ENCODE measurements at regions not wholly inside any gene's neighbourhood (a gene's known extent, or its start where the extent isn't known, plus 50 kb on each side); places are given as distances from the start of the nearest gene placed in this dataset.

DNA sequence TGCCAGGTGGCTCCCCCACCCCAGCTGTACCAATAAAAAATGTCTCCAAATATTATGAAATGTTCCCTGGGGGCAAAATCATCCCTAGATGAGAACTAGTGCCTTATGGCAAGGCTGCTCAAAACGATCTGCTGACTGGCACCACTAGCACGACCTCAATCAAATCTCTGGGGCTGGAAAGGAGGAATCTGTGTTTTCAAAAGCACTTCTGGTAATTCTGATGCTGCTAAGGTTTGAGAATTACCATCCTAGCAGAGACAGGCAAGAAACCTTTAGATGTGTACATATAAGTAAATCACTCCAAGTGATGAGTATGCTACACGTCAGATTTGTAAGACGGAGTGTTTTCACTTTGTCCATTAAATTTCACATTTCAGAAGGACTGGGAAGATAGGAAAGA is 360.1 kb upstream of the THRB start:
- DNase-seq (ENCODE audit: low spot score), result no peak
- in situ Hi-C loops (cut with MboI; ENCODE audit: low pct_unique_long_range_greater_than_20kb, low sequenced_read_pairs, unreplicated experiment), result no loop called here
- TF ChIP-seq, protein P1, sequence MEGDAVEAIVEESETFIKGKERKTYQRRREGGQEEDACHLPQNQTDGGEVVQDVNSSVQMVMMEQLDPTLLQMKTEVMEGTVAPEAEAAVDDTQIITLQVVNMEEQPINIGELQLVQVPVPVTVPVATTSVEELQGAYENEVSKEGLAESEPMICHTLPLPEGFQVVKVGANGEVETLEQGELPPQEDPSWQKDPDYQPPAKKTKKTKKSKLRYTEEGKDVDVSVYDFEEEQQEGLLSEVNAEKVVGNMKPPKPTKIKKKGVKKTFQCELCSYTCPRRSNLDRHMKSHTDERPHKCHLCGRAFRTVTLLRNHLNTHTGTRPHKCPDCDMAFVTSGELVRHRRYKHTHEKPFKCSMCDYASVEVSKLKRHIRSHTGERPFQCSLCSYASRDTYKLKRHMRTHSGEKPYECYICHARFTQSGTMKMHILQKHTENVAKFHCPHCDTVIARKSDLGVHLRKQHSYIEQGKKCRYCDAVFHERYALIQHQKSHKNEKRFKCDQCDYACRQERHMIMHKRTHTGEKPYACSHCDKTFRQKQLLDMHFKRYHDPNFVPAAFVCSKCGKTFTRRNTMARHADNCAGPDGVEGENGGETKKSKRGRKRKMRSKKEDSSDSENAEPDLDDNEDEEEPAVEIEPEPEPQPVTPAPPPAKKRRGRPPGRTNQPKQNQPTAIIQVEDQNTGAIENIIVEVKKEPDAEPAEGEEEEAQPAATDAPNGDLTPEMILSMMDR (IDR thresholded peaks at IDR 0.05; ENCODE audit: extremely low read depth, insufficient read depth, missing control alignments), result no peak

DNA sequence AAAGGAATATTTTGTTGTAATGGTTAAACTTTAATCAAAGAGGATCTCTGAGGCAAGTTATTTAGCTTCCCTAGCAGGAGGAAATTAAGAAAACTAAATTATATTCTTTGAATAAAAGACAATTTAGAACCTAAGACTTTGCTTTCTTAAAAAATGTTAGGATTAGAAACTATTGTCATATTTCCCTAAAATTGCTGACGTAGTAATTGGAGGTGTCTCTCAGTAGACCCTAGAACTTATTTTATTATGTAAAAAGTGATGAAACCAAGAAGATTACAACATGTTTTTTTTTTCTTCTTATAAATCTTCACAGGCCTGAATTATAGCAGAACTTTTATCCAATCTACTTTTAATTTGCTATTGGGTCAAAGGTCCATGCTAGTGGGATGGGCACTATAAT is 363.3 kb upstream of the THRB start:
- DNase-seq (ENCODE audit: low spot score), result no peak
- in situ Hi-C loops (cut with MboI; ENCODE audit: low pct_unique_long_range_greater_than_20kb, low sequenced_read_pairs, unreplicated experiment), result no loop called here
- TF ChIP-seq, protein P1 (IDR thresholded peaks at IDR 0.05; ENCODE audit: extremely low read depth, insufficient read depth, missing control alignments), result no peak

DNA sequence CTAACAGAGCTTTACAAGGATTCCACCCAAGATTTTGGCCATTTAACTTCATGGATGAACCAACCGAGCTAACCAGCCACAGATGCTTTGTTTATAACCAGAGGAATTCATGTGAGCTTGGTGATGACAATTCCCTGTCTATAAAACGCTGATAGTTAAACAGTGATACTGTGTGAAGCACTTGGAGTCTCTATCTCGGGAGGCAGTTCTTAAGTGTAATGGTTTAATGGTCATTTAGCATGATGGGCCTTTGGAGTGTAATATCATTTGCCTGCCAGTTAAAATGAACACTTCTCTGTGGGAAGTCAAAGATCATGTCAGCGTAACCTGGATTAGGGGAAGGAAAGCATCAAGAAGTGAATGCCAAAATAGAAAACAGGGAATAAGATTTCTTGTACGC is 368.6 kb upstream of the THRB start:
- TF ChIP-seq, protein P1 (IDR thresholded peaks at IDR 0.05; ENCODE audit: extremely low read depth, insufficient read depth, missing control alignments), result no peak
- no peak for DNase-seq (ENCODE audit: low spot score)
- in situ Hi-C loops (cut with MboI; ENCODE audit: low pct_unique_long_range_greater_than_20kb, low sequenced_read_pairs, unreplicated experiment), result no loop called here

DNA sequence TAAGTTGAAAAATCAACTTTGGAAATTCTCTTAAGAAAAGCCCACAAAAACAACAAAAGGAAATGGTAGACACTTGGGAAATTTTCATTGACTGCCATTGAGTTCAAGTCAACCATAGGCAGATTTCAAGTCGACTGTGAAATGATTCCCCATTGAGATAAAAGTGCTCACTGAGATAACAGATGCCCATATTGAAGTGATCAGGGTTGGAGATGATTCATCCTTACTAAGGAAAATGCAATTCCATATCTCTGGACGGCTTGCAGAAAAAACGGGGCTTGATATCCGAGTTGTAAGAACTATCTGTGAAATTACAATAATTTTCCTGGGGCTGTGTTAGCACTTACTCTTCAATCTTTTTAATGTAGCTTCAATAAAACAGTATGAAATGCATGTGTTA is 373.1 kb upstream of the THRB start:
- in situ Hi-C loops (cut with MboI; ENCODE audit: low pct_unique_long_range_greater_than_20kb, low sequenced_read_pairs, unreplicated experiment), result no loop called here
- TF ChIP-seq, protein P1 (IDR thresholded peaks at IDR 0.05; ENCODE audit: extremely low read depth, insufficient read depth, missing control alignments), result no peak
- no peak for DNase-seq (ENCODE audit: low spot score)

DNA sequence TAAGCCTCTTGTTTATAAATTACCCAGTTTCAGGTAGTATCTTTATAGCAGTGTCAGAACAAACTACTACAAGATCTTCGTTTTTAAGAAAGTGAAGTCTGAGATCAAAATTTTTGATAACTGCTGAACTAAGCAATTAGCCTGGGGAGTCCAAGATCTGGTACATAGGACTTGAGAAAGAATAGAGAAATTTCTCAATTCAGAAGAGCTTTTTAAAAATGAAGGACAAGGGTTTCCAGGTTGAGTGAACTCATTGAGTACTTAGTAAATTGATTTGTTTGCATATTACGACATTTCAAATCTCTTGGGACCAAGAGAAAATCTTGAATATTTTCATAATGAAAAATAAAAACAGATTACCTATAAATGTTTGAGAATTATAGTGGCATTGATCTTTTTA is 386.6 kb upstream of the THRB start:
- no peak for DNase-seq (ENCODE audit: low spot score)
- in situ Hi-C loops (cut with MboI; ENCODE audit: low pct_unique_long_range_greater_than_20kb, low sequenced_read_pairs, unreplicated experiment), result no loop called here
- TF ChIP-seq, protein P1 (IDR thresholded peaks at IDR 0.05; ENCODE audit: extremely low read depth, insufficient read depth, missing control alignments), result no peak

DNA sequence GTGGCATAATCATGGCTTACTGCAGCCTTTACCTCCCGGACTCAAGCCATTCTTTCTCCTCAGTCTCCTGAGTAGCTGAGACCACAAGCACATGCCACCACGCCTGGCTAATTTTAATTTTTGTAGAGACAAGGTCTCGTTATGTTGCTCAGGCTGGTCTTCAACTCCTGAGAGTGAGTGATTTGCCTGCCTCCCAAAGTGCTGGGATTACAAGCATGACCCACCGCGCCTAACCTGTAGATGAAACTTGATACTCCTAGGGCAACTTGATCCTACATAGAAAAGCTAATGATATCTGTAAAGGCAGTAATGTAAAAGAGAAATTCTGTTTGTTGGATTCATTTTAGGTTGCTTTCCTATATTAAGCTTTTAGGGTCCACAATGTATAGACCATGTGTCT is 391.9 kb upstream of the THRB start:
- TF ChIP-seq, protein P1 (IDR thresholded peaks at IDR 0.05; ENCODE audit: extremely low read depth, insufficient read depth, missing control alignments), result no peak
- in situ Hi-C loops (cut with MboI; ENCODE audit: low pct_unique_long_range_greater_than_20kb, low sequenced_read_pairs, unreplicated experiment), result no loop called here
- no peak for DNase-seq (ENCODE audit: low spot score)

DNA sequence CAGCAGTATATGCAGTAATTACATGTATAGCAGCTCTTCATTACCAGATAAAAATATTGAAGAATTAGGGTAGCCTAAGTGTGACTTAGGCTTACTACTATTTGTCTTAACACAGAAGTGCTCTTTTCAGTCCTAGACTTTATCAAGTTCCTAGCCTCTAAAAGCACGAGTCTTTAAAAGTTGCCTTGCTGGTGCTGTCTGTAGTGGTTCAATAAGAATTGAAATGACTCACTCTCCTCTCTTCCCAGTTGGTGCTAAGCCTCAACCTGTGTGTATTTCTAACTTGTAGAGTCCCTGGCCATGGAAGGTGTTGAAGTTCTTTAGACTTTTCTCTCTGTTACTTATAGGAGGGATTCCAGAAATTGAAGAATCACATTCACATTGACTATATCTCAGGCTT is 395.4 kb upstream of the THRB start:
- DNase-seq (ENCODE audit: low spot score), result no peak

More for the DNA sequence above, 395.4 kb upstream of the THRB start:
- TF ChIP-seq, protein P1 (IDR thresholded peaks at IDR 0.05; ENCODE audit: extremely low read depth, insufficient read depth, missing control alignments), result no peak
- in situ Hi-C loops (cut with MboI; ENCODE audit: low pct_unique_long_range_greater_than_20kb, low sequenced_read_pairs, unreplicated experiment), result no loop called here

All from GM13977 (cell line).